Stimulated activated naive CD8-positive, alpha-beta T cell treated with anti-CD3 and anti-CD28 coated beads, Interleukin-15, Interleukin-2, amounts not matched to agents 100 U/mL and 50 U/mL, for 24 hours (primary cell): ENCODE measurements at regions not wholly inside any gene's neighbourhood (a gene's known extent, or its start where the extent isn't known, plus 50 kb on each side); places are given as distances from the start of the nearest gene placed in this dataset.
"Not testable (repeated sequence)": the region's sequence is repeated elsewhere in the genome, so short reads cannot be mapped to it uniquely, and the experiment has no call there.

Experiments used
- ATAC-seq: fragments of 150-1000 bp; cut with Tn5 transposase; one replicate; pipeline ENCODE4 v1.10.0; 2021
- DNase-seq: peaks from one replicate; pipeline ENCODE4 v3.0.0; 2021

GRCh38 chr20:12458241-12458640, 540.5 kb downstream of the BTBD3 start:
- ATAC-seq (no peak), DNase-seq (no peak)

- ATAC-seq (no peak), DNase-seq (no peak)
Measured at GRCh38 chr20:12464036-12464435, 544.7 kb upstream of the SPTLC3 start.

- ATAC-seq (no peak), DNase-seq (no peak)
Measured at GRCh38 chr20:12466915-12467314, 541.9 kb upstream of the SPTLC3 start.

GRCh38 chr20:12467758-12468157, 541.0 kb upstream of the SPTLC3 start:
- ATAC-seq (no peak), DNase-seq (no peak)

- ATAC-seq, result no peak
Measured at GRCh38 chr20:12482661-12483060, 526.1 kb upstream of the SPTLC3 start.

GRCh38 chr20:12502443-12502842, 506.3 kb upstream of the SPTLC3 start:
- no peak for DNase-seq
- no peak for ATAC-seq

More at GRCh38 chr20:12482661-12483060, 526.1 kb upstream of the SPTLC3 start:
- no peak for DNase-seq

- DNase-seq (no peak), ATAC-seq (no peak)
Measured at GRCh38 chr20:12504779-12505178, 504.0 kb upstream of the SPTLC3 start.

GRCh38 chr20:12511499-12511898, 497.3 kb upstream of the SPTLC3 start:
- DNase-seq (no peak), ATAC-seq (no peak)

GRCh38 chr20:12512755-12513154, 496.0 kb upstream of the SPTLC3 start:
- DNase-seq (no peak), ATAC-seq (no peak)

DNA sequence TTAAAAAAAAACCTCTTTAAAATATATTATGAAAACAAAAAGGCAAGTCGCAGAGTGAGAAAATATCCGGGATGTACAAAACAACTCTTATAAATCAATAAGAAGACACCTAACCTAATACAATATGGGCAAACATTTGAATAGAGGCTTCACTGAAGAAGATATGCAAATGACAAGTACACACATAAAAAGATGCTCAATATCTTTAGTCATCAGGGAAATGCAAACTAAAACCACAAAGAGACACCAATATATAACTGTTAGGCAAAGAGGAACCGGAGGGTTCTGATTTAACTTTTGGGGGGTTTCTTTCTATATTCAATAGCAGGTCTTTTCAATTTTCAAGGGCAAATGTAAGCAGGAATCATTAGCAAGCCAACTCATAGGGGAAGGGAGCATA, 480.7 kb upstream of the SPTLC3 start:
- DNase-seq (no peak), ATAC-seq (no peak)

DNA sequence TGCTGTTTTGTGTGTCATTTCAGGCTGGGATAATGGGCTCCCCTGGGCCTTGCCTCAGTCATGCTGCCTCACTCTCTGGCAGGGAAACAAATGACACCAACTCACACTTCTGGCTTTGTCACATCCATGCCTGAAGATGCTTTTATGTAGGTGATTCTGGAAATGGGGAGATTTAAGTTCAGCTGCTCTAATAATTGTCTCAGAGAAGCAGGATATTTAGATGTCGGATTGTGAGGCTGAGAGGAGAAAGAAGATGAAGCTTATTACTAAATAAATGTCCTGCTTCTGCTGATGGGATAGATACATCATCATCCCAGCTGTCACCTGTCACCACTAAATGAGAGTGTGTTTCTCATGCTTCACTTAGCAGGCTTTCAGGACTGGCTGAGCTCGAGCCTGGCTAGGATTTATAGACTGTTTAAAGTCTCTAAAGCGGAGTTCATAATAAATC, 480.2 kb upstream of the SPTLC3 start:
- DNase-seq (no peak), ATAC-seq (no peak)

DNA sequence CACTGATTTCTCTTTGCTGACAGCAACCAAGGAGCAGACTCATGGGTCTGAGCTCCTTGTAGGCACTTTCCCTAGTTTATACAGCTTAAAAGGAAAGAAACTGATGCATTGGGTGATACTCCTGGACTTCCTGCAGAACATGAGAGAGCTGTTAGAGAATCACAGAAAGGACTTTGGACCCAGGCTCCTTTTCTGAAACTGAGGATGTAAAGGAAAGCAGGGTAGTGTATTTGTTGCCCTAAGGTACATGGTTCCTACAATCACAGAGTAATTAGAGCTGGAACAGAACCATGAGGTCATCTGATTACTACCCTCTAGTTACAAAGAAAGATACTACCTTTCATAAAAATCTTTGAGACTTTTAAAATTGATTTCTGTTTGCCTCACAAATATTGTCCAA, 477.1 kb upstream of the SPTLC3 start:
- DNase-seq (no peak), ATAC-seq (no peak)

DNA sequence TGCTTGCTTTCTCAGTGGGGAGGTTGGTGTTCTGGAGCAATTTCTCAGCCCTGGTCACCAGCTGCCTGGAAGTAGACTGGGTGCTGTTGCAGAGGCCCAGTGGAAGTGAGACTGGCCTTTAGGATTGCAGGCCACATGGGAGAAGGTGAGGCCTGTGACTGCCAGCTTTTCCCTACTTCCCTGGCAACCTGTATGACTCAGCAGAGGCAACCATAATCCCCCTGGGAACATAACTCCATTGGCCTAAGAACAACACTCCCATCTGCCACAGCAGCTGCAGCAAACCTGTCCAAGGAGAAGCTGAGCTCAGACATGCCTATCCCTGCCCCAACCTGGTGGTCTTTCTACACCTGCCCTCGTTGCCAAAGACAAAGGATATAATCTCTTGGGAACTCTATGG, 473.5 kb upstream of the SPTLC3 start:
- DNase-seq (no peak), ATAC-seq (no peak)

DNA sequence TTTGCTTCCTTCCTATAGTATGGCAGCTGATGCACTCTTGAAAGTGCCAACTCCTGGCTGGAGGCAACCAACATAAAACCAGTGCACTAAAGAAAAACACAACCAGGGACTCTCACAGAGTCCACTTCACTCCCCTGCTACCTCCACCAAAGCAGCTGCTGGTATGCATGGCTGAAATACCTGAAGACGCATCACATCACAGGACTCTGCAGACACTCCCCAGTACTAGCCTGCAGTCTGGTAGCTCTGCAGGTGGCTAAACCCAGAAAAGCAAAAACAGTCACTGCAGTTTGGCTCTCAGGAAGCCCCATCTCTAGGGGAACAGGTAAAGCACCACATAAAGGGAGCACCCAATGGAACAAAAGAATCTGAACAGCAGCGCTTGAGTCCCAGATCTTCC, 473.0 kb upstream of the SPTLC3 start:
- no peak for ATAC-seq
- no peak for DNase-seq

DNA sequence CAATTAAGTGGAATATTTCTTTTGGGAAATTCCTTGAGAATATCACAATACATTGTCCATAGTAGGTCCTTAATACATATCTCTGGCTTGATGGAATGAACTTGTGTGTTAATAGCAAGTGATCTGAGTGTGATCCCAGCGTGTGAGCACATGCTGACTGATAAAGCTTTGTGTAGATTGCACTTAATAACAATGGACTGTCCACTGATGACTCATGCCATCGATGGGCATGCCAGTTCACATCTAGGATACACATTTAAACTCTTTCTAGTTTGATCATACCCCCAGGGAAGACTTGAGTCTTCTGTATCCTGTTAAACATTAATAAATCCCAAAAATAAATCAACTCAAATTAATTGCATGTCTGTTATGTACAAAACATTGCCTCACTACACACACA, 454.3 kb upstream of the SPTLC3 start:
- ATAC-seq (no peak), DNase-seq (no peak)

DNA sequence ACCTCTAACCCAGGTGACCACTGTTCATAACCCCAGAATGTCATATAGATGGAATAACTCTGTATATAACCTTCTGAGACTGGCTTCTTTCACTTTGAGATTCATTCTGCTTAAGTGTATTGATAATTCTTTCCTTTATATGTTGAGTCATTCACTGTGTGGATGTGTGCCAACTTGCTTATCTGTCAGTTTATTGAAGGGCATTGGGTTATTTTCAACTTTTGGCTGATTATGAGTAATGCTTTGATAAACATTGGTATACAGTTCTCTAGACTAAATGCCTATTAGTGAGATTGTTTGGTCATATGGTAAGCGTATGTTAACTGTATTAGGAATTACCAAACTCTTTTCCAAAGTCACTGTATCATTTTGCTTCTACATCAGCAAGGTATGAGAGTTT, 453.4 kb upstream of the SPTLC3 start:
- DNase-seq (no peak), ATAC-seq (no peak)

- not testable (repeated sequence) for ATAC-seq, DNase-seq
Measured at GRCh38 chr20:12555849-12556248, 452.9 kb upstream of the SPTLC3 start.

DNA sequence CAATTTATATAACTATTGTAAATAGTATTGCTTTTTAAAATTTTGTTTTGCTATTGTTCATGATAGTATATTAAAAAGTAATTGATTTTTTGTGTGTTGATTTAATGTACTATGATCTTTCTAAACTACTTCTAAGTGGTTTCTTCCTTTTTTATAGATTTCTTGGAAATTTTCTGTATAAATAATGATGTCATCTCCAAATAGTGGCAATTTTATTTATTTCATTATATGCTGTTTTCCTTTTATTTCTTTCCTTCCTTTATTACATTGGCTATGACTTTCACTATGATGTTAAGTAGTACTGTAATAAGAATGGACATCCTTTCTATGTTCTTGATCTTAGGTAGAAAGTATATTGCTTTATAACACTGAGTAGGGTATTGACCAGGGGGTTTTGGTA, 451.5 kb upstream of the SPTLC3 start:
- ATAC-seq (no peak), DNase-seq (no peak)

DNA sequence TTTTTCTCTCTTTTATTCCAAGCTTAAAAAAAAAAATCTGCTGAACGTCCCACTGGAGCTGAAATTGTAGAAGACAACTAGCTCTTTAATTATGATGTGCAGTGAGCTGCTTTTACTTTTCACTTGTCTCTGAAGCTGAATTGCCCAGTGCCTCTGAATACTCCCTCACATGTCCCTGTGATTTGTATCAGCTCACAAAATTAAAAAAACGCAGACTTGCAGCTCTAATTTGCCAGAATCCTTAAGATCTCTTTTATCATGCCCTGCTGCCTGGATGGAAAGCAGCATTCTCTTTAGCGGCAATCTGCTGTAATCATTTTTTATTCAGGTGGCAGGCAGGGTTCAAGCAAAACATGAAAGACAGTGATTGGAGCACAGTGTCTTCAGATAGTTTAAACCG, 443.8 kb upstream of the SPTLC3 start:
- DNase-seq, result no peak
- ATAC-seq, result no peak

DNA sequence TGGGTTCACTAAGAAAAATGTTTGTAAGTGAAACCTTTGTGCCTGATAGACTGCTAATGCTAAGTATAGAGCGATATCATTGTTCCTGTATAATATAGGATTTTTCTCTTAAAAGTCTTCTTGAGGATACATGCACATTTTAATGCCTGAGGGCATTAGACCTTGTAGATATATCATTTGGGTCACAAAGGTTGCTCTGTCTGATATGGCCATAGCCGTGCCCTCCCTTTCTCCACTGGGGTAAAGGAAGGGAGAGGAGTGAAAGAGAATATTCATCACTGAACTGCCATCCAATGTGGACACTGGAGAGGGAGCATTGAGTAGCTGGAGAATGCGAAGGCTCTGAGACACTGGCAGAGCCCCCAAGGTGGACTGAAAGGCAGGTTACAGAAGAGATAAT, 442.2 kb upstream of the SPTLC3 start:
- no peak for DNase-seq
- no peak for ATAC-seq

GRCh38 chr20:12570371-12570770, 438.4 kb upstream of the SPTLC3 start:
- ATAC-seq, result no peak
- DNase-seq, result no peak

DNA sequence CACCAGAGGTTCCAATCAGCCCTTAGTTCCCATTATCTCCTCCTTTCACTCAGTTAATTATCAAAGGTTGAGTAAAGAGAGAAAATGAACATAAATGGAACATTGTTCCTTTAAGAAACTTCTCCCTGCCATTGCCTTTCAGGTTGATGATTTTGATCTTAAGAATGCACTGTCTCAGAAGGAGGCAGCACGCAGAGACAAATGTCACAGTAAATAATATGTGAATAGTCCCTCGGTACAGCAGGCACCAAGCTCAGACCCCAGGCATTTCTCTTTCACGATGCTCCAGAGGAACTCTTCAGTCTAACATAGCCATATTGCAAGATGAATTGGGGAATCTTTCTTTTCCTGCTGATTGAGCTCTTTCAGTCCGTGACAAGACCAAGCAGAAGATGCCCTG, 435.3 kb upstream of the SPTLC3 start:
- DNase-seq (no peak), ATAC-seq (no peak)

- no peak for DNase-seq
Measured at GRCh38 chr20:12575352-12576095, 433.2 kb upstream of the SPTLC3 start.

DNA sequence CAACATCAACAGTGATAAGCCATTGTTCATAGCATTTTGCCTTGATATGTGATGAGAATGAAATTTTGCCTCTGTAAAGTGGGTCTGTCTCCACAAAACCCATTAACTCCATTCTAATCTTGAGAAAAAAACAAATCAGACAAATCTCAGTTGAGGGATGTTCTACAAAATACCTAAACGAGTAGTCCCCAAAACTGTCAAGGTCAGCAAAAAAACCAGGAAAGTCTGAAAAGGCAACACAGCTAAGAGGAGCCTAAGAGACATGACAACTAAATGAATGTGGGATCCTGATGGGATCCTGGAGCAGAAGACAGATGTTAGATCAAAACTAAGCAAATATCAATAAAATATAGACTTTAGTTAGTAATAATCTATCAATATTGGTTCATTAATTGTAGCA, 431.6 kb upstream of the SPTLC3 start:
- ATAC-seq (no peak), DNase-seq (no peak)

More at GRCh38 chr20:12575352-12576095, 433.2 kb upstream of the SPTLC3 start:
- ATAC-seq, result no peak
